Activated CD8-positive, alpha-beta T cell treated with anti-CD3 and anti-CD28 coated beads for 36 hours (primary cell): ENCODE measurements at regions not wholly inside any gene's neighbourhood (a gene's known extent, or its start where the extent isn't known, plus 50 kb on each side); places are given as distances from the start of the nearest gene placed in this dataset.

Source experiments
- ATAC-seq: fragments of 200-7000 bp; cut with Tn5 transposase; one replicate; pipeline ENCODE4 v1.10.0; 2021; ENCODE audit warnings: mild to moderate bottlenecking, moderate library complexity
- CTCF ChIA-PET: fragments of 350-600 bp; sonication (Branson Sonifier 250); formaldehyde crosslinking; loops from one replicate; lab custom pipeline; 2021; ENCODE audit warnings: antibody characterized with exemption; lab: Charles Lee
- POLR2A ChIA-PET: fragments of 350-600 bp; sonication (Branson Sonifier 250); formaldehyde crosslinking; loops from one replicate; lab custom pipeline; 2021; ENCODE audit warnings: antibody characterized with exemption; lab: Charles Lee
- DNase-seq: peaks from one replicate; pipeline ENCODE4 v3.0.0-alpha.2; 2020
- H3K27ac Mint-ChIP-seq: one replicate; pipeline ENCODE4 v1.8.0; 2021; ENCODE audit warnings: mild to moderate bottlenecking, mixed read lengths
- H3K27me3 Mint-ChIP-seq: one replicate; pipeline ENCODE4 v1.8.0; 2021; ENCODE audit warnings: mixed read lengths
- H3K36me3 Mint-ChIP-seq: one replicate; pipeline ENCODE4 v1.8.0; 2021; ENCODE audit warnings: low read depth, mixed read lengths
- H3K4me1 Mint-ChIP-seq: one replicate; pipeline ENCODE4 v1.8.0; 2021; ENCODE audit warnings: low read depth, mixed read lengths
- H3K4me3 Mint-ChIP-seq: one replicate; pipeline ENCODE4 v1.8.0; 2021; ENCODE audit warnings: mild to moderate bottlenecking, moderate library complexity, mixed read lengths
- H3K9me3 Mint-ChIP-seq: one replicate; pipeline ENCODE4 v1.8.0; 2021; ENCODE audit warnings: mixed read lengths
- intact Hi-C: fragments of 100-400 bp; cut with micrococcal nuclease; formaldehyde crosslinking; loops from one replicate; pipeline ENCODE4 v1.10.0; 2022
- TF ChIP-seq, protein P1 (sequence below): fragments of 200-600 bp; IDR thresholded peaks from one replicate; pipeline ENCODE4 v1.8.0; 2022; ENCODE audit warnings: antibody characterized with exemption, mild to moderate bottlenecking

DNA sequence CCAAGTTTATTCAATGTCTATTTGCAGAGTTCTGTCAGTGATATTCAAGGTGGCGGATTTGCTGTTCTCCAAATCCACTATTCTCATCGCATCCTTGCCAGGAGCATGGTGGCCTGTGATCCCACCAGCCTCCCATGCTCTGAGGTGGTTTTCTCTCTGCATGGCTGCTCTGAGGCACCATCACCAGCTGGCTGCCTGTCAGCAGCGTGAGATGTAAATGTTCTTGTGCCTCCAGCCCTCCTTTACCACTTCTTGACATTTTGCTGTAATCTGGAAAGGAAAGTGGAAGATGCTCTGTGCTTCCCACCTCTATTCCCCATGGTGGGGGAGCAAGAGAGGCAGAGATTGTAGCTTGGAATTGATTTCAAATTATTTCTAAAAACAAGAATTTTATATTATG is 293.6 kb upstream of the SLC24A2 start:
- DNase-seq: no peak
- Mint-ChIP-seq H3K36me3 (no peaks in the 10 kb centered on the region), H3K4me3 (no peak overlapping the region), H3K27ac (no peak overlapping the region), H3K4me1 (no peaks in the 10 kb centered on the region), H3K9me3 (no peaks in the 10 kb centered on the region), H3K27me3 (no peaks in the 10 kb centered on the region)
- CTCF ChIA-PET: no interaction called here
- POLR2A ChIA-PET: interaction anchor here (0.7 kb wide), 1 partner anchor 14 kb away, joined by 3 read pairs; no protein-coding TSS in a partner anchor
- intact Hi-C loops: no loop called here
- TF ChIP-seq, protein P1, sequence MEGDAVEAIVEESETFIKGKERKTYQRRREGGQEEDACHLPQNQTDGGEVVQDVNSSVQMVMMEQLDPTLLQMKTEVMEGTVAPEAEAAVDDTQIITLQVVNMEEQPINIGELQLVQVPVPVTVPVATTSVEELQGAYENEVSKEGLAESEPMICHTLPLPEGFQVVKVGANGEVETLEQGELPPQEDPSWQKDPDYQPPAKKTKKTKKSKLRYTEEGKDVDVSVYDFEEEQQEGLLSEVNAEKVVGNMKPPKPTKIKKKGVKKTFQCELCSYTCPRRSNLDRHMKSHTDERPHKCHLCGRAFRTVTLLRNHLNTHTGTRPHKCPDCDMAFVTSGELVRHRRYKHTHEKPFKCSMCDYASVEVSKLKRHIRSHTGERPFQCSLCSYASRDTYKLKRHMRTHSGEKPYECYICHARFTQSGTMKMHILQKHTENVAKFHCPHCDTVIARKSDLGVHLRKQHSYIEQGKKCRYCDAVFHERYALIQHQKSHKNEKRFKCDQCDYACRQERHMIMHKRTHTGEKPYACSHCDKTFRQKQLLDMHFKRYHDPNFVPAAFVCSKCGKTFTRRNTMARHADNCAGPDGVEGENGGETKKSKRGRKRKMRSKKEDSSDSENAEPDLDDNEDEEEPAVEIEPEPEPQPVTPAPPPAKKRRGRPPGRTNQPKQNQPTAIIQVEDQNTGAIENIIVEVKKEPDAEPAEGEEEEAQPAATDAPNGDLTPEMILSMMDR: no peak
- ATAC-seq: no peak

DNA sequence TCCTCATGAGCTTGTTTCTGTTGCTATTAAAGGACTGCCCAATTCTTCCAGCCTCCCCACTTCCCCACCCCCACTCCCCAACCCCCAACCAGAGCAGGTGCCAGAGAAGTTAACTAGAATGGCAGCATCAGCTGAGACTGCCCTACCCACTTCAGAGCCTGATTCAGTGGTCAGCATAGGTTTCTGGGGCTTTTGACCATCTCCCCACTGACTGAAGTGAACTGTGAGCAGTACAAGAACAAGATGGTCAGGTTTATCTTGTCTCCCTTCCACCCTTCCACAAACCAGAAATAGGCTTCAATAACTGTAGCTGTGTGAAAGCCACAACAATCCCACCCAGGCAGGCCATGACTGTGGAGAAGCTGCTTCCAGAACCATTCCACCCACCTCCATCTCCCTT is 289.4 kb upstream of the SLC24A2 start:
- Mint-ChIP-seq H3K9me3 (no peaks in the 10 kb centered on the region), H3K4me3 (no peak overlapping the region), H3K36me3 (no peaks in the 10 kb centered on the region), H3K27ac (no peak overlapping the region), H3K27me3 (no peaks in the 10 kb centered on the region), H3K4me1 (no peaks in the 10 kb centered on the region)
- TF ChIP-seq, protein P1: no peak
- intact Hi-C loops: no loop called here
- DNase-seq (no peak), ATAC-seq (no peak)
- ChIA-PET CTCF (no interaction called here), POLR2A (interaction anchor here (0.6 kb wide), 1 partner anchor 131 kb away, joined by 3 read pairs; no protein-coding TSS in a partner anchor)

DNA sequence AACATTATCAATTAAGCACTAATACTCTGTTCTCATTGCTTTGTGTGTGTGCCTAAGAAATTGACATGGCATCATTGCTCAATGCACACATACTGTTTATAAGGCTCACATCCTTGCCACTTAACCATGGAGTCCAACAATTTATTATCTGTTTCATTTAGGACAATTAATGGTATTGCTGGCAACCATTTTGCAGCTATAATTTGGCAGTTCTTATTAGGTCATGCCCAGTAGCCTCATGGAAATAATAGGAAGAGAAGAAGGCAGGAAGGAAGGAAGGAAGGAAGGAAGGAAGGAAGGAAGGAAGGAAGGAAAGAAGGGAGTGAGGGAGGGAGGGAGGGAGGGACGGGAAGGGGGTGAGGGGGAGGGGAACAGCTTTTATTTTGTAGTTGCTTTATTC is 285.5 kb upstream of the SLC24A2 start:
- Mint-ChIP-seq H3K27ac (no peak overlapping the region), H3K36me3 (no peaks in the 10 kb centered on the region), H3K4me1 (no peaks in the 10 kb centered on the region), H3K4me3 (no peak overlapping the region), H3K9me3 (peaks cover 2% of the 10 kb centered on the region), H3K27me3 (no peaks in the 10 kb centered on the region)
- TF ChIP-seq, protein P1: no peak
- DNase-seq (no peak), ATAC-seq (no peak)
- intact Hi-C loops: no loop called here
- ChIA-PET CTCF (interaction anchor here (1.1 kb wide), 1 partner anchor 10 kb away, joined by 4 read pairs; no protein-coding TSS in a partner anchor), POLR2A (no interaction called here)

DNA sequence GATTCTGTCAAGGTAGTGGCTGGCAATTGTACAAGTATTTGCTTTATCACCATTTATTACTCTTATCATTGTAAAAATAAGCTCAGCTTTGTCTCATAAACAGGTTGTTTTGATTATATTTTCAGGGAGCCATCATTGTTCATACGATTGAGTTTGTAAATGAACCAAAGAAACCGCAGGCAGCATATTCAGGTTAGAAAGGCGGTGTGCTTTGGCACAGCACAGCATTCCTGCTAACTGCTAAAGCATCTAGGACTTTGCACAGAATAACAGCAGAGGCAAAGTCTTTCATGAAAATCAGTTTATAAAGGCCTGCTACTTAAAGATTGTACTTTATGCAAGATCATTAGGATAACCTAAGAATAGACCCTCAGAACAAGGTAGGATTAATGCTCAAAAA is 281.5 kb upstream of the SLC24A2 start:
- no peak for DNase-seq
- TF ChIP-seq, protein P1: no peak
- Mint-ChIP-seq H3K36me3 (no peaks in the 10 kb centered on the region), H3K4me3 (no peak overlapping the region), H3K27ac (no peak overlapping the region), H3K4me1 (peaks cover 12% of the 10 kb centered on the region), H3K9me3 (peaks cover 2% of the 10 kb centered on the region), H3K27me3 (no peaks in the 10 kb centered on the region)
- intact Hi-C loops: no loop called here
- no peak for ATAC-seq
- POLR2A ChIA-PET: no interaction called here
- CTCF ChIA-PET: interaction anchor here (0.7 kb wide), 1 partner anchor 1557 kb away, joined by 3 read pairs; no protein-coding TSS in a partner anchor

DNA sequence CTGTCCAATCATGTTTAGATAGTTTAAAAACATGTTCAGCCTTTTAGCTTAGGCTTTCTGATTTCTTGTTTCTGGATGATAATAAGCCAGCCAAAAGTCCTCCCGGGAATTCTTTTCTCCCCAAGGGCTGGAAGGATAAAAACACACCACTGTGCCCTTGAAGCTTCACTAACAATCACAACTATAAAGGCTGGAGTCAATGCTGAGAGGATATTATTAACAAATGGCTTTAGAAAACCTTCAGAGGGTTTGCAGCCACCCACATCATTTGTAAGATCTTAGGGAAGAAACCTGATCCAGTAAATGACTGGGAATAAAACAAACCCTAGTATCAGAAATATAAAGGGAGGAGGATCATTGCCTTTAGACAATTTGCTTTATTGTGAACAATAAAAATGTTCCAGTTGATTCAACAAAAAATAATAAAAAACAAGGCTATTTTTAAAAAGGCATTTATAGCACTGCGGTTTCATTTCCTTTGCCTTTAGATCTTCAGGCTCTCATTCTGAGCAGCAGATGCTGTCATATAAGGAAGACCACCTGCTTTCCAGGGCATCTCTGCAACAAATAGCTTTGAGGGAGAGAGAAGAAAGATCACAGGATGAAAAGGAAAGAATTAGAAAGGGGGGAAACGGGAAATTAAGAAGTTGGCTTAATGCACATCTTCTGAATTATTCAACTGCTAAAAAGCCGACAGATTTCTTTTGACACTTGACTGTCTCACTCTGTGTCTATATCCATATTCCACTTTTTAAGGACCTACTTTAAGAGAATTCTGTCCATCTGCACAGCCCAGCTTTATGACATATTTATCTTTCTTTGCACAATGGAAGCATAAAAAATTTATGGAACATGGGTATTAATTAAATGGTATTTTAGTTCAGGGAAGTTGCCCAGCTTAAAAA is 277.2 kb upstream of the SLC24A2 start:
- ATAC-seq: no peak
- CTCF ChIA-PET: interaction anchor here (0.7 to 1.8 kb wide), 4 partner anchors 9 to 108 kb away, joined by 3 to 8 read pairs (median 4); no protein-coding TSS in a partner anchor
- Mint-ChIP-seq H3K4me1 (peaks cover 19% of the 10 kb centered on the region), H3K36me3 (no peaks in the 10 kb centered on the region), H3K4me3 (no peak overlapping the region), H3K9me3 (no peaks in the 10 kb centered on the region), H3K27me3 (no peaks in the 10 kb centered on the region), H3K27ac (no peak overlapping the region)
- POLR2A ChIA-PET: no interaction called here
- no peak for DNase-seq
- intact Hi-C loops: no loop called here
- TF ChIP-seq, protein P1: no peak
